Common myeloid progenitor, CD34-positive (primary cell): ENCODE measurements at regions not wholly inside any gene's neighbourhood (a gene's known extent, or its start where the extent isn't known, plus 50 kb on each side); places are given as distances from the start of the nearest gene placed in this dataset.
"Not testable (repeated sequence)": the region's sequence is repeated elsewhere in the genome, so short reads cannot be mapped to it uniquely, and the experiment has no call there.

ENCODE experiments used
- CTCF ChIA-PET: fragments of 350-600 bp; sonication (Branson Sonifier 250); formaldehyde crosslinking; loops from one replicate; lab custom pipeline; 2021; ENCODE audit warnings: antibody characterized with exemption; lab: Charles Lee
- POLR2A ChIA-PET: fragments of 350-600 bp; sonication (Branson Sonifier 250); formaldehyde crosslinking; loops from one replicate; lab custom pipeline; 2021; ENCODE audit warnings: antibody characterized with exemption; lab: Charles Lee
- DNase-seq, 3 donors: peaks; one replicate each; pipeline versions ENCODE4 v3.0.0 to v3.0.0-alpha.2; 2013
- H3K27ac ChIP-seq, 2 experiments: 1 replicate in 1 of 2; 2 replicates in 1 of 2; pipeline ENCODE4 v1.7.0; 2013; ENCODE audit warnings: inconsistent platforms in 2 of 2, low read length in 2 of 2, mild to moderate bottlenecking in 2 of 2, low read depth in 1 of 2, moderate library complexity in 1 of 2; ENCODE audit not compliant: severe bottlenecking in 2 of 2, insufficient read depth in 1 of 2, poor library complexity in 1 of 2
- H3K27me3 ChIP-seq, 5 experiments: replicated peaks in 2 of 5; 1 replicate in 3 of 5; 2 replicates in 2 of 5; pipeline versions ENCODE4 v1.6.1 to v1.7.0; 2013; ENCODE audit warnings: low read length in 4 of 5, mild to moderate bottlenecking in 2 of 5, moderate library complexity in 2 of 5, inconsistent platforms in 1 of 5; ENCODE audit not compliant: insufficient read depth in 5 of 5, control insufficient read depth in 4 of 5
- H3K36me3 ChIP-seq, 4 experiments: 1 replicate in 2 of 4; 2 replicates in 2 of 4; pipeline versions ENCODE4 v1.6.1 to v1.7.0; 2013; ENCODE audit warnings: low read length in 3 of 4, control low read depth in 1 of 4, mild to moderate bottlenecking in 1 of 4; ENCODE audit not compliant: control insufficient read depth in 4 of 4, insufficient read depth in 4 of 4
- H3K4me1 ChIP-seq, 4 experiments: 1 replicate in 3 of 4; 2 replicates in 1 of 4; pipeline versions ENCODE4 v1.6.1 to v1.7.1; 2013; ENCODE audit warnings: low read length in 3 of 4, mild to moderate bottlenecking in 3 of 4, control low read depth in 1 of 4, inconsistent platforms in 1 of 4, moderate library complexity in 1 of 4; ENCODE audit not compliant: control insufficient read depth in 4 of 4, insufficient read depth in 4 of 4; ENCODE audit errors: control extremely low read depth in 1 of 4
- H3K4me3 ChIP-seq, 7 experiments: 1 replicate in 4 of 7; 2 replicates in 3 of 7; pipeline versions ENCODE4 v1.5.1 to v1.7.0; 2013; ENCODE audit warnings: mild to moderate bottlenecking in 7 of 7, low read length in 6 of 7, moderate library complexity in 6 of 7, inconsistent platforms in 2 of 7, low read depth in 2 of 7, control low read depth in 1 of 7; ENCODE audit not compliant: insufficient read depth in 4 of 7, control insufficient read depth in 1 of 7; ENCODE audit errors: extremely low read depth in 1 of 7
- H3K9me3 ChIP-seq, 5 experiments: 1 replicate in 4 of 5; 2 replicates in 1 of 5; pipeline versions ENCODE4 v1.6.1 to v1.7.1; 2013; ENCODE audit warnings: low read length in 4 of 5, mild to moderate bottlenecking in 2 of 5, inconsistent platforms in 1 of 5, low read depth in 1 of 5, moderate library complexity in 1 of 5; ENCODE audit not compliant: control insufficient read depth in 4 of 5, insufficient read depth in 2 of 5; ENCODE audit errors: control extremely low read depth in 1 of 5
- WGBS: methylation state at CpG from one replicate; pipeline ENCODE4 v1.1.5; 2013; ENCODE audit not compliant: insufficient coverage; 5-methylcytosine and 5-hydroxymethylcytosine counted together

DNA sequence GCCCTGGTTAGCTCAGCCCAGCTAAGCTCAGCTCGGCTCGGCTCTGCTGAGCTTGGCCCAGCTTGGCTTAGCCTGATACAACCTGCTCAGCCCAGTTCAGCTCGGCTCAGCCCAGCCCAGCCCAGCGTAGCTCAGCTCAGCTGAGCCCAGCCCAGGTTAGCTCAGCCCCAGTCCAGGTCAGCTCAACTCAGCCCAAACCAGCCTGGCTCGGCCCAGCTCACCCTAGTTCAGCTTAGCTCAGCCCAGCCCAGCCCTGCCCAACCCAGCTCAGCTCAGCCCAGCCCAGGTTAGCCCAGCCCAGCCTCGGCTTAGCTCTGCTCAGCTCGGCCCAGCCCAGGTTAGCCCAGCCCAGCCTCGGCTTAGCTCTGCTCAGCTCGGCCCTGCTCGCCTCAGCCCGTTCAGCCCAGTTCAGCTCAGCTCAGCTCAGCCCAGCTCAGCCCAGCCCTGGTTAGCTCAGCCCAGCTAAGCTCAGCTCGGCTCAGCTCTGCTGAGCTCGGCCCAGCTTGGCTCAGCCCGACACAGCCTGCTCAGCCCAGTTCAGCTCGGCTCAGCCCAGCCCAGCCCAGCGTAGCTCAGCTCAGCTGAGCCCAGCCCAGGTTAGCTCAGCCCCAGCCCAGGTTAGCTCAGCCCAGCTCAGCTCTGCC, 332.8 kb downstream of the TMEM121 start:
- CTCF ChIA-PET = interaction anchor here (0.8 to 2.2 kb wide), 7 partner anchors 16 to 45 kb away, joined by 3 to 9 read pairs (median 3); no protein-coding TSS in a partner anchor
- POLR2A ChIA-PET = interaction anchor here (0.6 to 1.9 kb wide), 3 partner anchors 20 to 41 kb away, joined by 3 to 8 read pairs (median 7); no protein-coding TSS in a partner anchor
- not testable (repeated sequence) for H3K27me3 ChIP-seq, H3K9me3 ChIP-seq, DNase-seq
- peak overlapping the region; percentile 15 to 43 for H3K27ac ChIP-seq
- H3K4me3 ChIP-seq = peak overlapping the region; percentile 33 to 90 (median 81)
- 76% methylated on average over 15 of the region's 16 CpGs for WGBS
- peaks cover 4 to 41% (median 26%) of the 10 kb centered on the region in 4 experiments for H3K36me3 ChIP-seq
- H3K4me1 ChIP-seq = peaks cover 0 to 86% (median 67%) of the 10 kb centered on the region in 4 experiments

DNA sequence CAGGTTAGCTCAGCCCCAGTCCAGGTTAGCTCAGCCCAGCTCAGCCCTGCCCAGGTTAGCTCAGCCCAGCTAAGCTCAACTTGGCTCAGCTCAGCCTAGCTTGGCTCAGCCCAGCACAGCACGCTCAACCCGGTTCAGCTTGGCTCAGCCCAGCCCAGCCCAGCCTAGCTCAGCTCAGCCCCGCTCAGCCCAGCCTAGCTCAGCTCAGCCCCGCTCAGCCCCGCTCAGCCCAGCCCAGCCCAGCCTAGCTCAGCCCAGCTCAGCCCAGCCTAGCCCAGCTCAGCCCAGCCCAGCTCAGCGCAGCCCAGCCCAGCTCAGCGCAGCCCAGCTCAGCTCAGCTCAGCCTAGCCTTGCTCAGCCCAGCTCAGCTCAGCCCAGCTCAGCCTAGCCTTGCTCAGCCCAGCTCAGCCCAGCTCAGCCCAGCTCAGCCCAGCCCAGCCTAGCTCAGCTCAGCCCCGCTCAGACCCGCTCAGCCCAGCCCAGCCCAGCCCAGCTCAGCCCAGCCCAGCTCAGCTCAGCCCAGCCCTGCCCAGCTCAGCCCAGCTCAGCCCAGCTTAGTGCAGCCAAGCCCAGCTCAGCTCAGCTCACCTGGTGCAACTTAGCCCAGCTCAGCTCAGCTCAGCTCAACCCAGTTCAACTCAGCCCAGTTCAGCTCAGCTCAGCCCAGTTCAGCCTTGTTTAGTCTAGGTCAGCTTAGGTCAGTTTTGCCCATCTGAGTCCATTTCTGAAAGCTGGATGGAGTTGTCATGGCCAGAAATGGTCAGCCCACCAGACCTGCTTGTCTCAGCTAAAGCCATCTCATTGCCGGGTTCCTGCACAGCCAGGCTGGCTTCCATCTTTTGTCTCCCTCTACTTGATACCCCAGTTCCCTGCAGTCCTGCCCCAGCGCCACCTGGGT, 333.6 kb downstream of the TMEM121 start:
- ChIA-PET CTCF (interaction anchor here (0.8 to 2.2 kb wide), 7 partner anchors 20 to 45 kb away, joined by 3 to 11 read pairs (median 5); no protein-coding TSS in a partner anchor), POLR2A (interaction anchor here (0.7 to 2.9 kb wide), 4 partner anchors 20 to 42 kb away, joined by 3 to 31 read pairs (median 8); no protein-coding TSS in a partner anchor)
- Histone ChIP-seq H3K27me3 (no peaks in the 10 kb centered on the region), H3K4me3 (peak overlapping the region; percentile 33 to 90 (median 81)), H3K27ac (peak overlapping the region in 1 of 2 experiments; percentile 47), H3K36me3 (peaks cover 4 to 34% (median 19%) of the 10 kb centered on the region in 4 experiments), H3K9me3 (no peaks in the 10 kb centered on the region), H3K4me1 (peaks cover 0 to 94% (median 74%) of the 10 kb centered on the region in 4 experiments)
- 70% methylated on average over 8 of the region's 11 CpGs for WGBS
- DNase-seq = peak in 2 of 3 donors; percentile 37 to 38

DNA sequence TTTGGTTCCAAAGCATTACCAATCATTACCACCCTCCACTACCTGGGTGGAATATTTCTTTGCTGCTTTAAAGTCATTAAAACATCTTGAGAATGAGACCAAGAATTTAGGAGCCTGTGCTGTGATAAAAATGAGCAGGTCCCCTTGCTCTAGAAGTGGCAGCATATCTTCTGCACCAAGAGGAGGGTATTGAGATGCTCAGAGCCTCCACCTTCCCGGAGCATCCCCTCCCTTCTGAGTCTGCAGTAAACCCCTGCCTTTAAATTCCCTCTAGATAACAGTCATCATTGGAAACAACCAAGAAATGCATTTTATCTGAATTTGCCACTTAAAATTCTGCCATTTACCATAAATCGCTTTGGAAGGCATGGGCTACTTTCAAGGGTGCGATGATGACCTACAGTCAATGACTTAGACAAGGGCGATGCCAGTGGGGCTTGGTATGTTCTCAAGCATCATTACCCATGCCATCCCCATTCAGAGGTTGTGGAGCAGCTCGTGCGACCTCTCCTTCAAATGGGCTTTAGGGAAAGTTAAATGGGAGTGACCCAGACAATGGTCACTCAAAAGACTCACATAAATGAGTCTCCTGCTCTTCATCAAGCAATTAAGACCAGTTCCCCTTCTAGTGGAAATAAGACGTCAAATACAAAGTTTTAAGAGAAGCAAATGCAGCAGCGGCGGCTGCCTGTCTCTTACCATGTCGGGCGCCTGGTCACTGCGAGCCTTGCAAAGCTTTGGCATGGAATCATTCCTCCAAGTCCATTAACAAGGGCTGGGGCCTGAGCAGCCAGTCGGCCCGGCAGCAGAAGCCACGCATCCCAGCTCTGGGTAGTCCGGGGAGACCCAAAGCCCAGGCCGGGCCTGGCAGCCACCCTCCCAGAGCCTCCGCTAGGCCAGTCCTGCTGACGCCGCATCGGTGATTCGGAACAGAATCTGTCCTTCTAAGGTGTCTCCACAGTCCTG, 334.5 kb downstream of the TMEM121 start:
- ChIA-PET POLR2A (interaction anchor here (0.6 to 3.3 kb wide), 9 partner anchors 14 to 57 kb away, joined by 3 to 47 read pairs (median 7); no protein-coding TSS in a partner anchor), CTCF (interaction anchor here (0.7 to 2.1 kb wide), 10 partner anchors 14 to 46 kb away, joined by 3 to 11 read pairs (median 4); no protein-coding TSS in a partner anchor)
- Histone ChIP-seq H3K36me3 (peaks cover 0 to 24% (median 11%) of the 10 kb centered on the region in 4 experiments), H3K4me3 (peak overlapping the region; percentile 33 to 90 (median 81)), H3K27me3 (no peaks in the 10 kb centered on the region), H3K4me1 (peaks cover 0 to 97% (median 75%) of the 10 kb centered on the region in 4 experiments), H3K27ac (peak overlapping the region; percentile 41 to 47), H3K9me3 (no peaks in the 10 kb centered on the region)
- DNase-seq = peak in 1 of 3 donors; percentile 36
- WGBS = 53% methylated on average over 16 of the region's 22 CpGs

DNA sequence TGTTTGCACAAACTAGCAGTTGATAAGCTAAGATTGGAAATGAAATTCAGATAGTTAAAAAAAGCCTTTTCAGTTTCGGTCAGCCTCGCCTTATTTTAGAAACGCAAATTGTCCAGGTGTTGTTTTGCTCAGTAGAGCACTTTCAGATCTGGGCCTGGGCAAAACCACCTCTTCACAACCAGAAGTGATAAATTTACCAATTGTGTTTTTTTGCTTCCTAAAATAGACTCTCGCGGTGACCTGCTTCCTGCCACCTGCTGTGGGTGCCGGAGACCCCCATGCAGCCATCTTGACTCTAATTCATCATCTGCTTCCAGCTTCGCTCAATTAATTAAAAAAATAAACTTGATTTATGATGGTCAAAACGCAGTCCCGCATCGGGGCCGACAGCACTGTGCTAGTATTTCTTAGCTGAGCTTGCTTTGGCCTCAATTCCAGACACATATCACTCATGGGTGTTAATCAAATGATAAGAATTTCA, 335.6 kb downstream of the TMEM121 start:
- ChIA-PET CTCF (interaction anchor here (0.7 to 2.1 kb wide), 11 partner anchors 13 to 43 kb away, joined by 3 to 11 read pairs (median 3); no protein-coding TSS in a partner anchor), POLR2A (interaction anchor here (0.6 to 3.3 kb wide), 13 partner anchors 13 to 56 kb away, joined by 3 to 47 read pairs (median 4); no protein-coding TSS in a partner anchor)
- 0% methylated on average over 10 of the region's 11 CpGs for WGBS
- no peaks in the 10 kb centered on the region for H3K27me3 ChIP-seq
- DNase-seq = peak; percentile 90 to 98 (median 98)
- H3K9me3 ChIP-seq = no peaks in the 10 kb centered on the region
- peak overlapping the region in 6 of 7 experiments; percentile 74 to 90 (median 82) for H3K4me3 ChIP-seq
- H3K27ac ChIP-seq = peak overlapping the region; percentile 68 to 75
- H3K4me1 ChIP-seq = peaks cover 0 to 97% (median 75%) of the 10 kb centered on the region in 4 experiments
- peaks cover 0 to 17% (median 7%) of the 10 kb centered on the region in 4 experiments for H3K36me3 ChIP-seq

DNA sequence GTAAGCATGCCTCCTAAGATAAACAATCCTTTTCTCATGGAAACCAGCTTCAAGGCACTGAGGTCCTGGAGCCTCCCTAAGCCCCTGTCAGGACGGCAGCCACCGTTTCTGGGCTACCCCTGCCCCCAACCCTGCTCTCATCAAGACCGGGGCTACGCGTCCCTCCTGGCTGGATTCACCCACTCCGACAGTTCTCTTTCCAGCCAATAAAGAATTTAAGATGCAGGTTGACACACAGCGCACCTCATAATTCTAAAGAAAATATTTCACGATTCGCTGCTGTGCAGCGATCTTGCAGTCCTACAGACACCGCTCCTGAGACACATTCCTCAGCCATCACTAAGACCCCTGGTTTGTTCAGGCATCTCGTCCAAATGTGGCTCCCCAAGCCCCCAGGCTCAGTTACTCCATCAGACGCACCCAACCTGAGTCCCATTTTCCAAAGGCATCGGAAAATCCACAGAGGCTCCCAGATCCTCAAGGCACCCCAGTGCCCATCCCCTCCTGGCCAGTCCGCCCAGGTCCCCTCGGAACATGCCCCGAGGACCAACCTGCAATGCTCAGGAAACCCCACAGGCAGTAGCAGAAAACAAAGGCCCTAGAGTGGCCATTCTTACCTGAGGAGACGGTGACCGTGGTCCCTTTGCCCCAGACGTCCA, 336.3 kb downstream of the TMEM121 start:
- CTCF ChIA-PET = interaction anchor here (0.9 to 3.8 kb wide), 10 partner anchors 15 to 43 kb away, joined by 3 to 15 read pairs (median 4); no protein-coding TSS in a partner anchor
- Histone ChIP-seq H3K4me1 (peaks cover 0 to 92% (median 68%) of the 10 kb centered on the region in 4 experiments), H3K9me3 (no peaks in the 10 kb centered on the region), H3K36me3 (peaks cover 0 to 17% (median 7%) of the 10 kb centered on the region in 4 experiments), H3K4me3 (peak overlapping the region; percentile 32 to 90 (median 80)), H3K27me3 (no peaks in the 10 kb centered on the region), H3K27ac (peak overlapping the region; percentile 68 to 75)
- WGBS = 37% methylated on average over 20 of the region's 20 CpGs
- POLR2A ChIA-PET = interaction anchor here (0.9 to 3.3 kb wide), 10 partner anchors 13 to 44 kb away, joined by 3 to 47 read pairs (median 6); no protein-coding TSS in a partner anchor
- no peak for DNase-seq
